ENCODE measurements at regions not wholly inside any gene's neighbourhood (a gene's known extent, or its start where the extent isn't known, plus 50 kb on each side); places are given as distances from the start of the nearest gene placed in this dataset.

DNA sequence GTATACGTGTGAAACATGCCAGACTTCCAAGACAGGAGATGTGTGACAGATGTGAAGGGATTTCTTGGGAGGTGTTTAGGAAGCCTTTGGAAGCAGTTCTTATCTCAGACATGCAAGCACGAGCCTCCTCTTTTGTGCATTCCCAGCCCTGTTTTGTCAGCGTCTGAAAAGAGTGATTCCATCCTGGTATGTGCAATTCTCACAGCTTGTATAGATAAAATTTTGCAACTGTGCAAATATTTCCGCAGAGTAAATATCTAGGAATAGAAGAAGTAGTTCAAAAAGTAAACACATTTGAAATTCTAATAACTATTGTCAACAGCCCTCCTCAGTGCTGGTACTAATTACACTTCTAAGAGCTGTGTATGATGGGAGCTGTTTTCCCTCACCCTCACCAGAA, 72.3 kb upstream of the C1QTNF9B start:
- no peak overlapping the region for H3K4me3 ChIP-seq
- no peaks in the 10 kb centered on the region for H3K36me3 ChIP-seq
- no peak for TF ChIP-seq POLR2A (IDR thresholded peaks at IDR 0.05)
- TF ChIP-seq, protein P1, sequence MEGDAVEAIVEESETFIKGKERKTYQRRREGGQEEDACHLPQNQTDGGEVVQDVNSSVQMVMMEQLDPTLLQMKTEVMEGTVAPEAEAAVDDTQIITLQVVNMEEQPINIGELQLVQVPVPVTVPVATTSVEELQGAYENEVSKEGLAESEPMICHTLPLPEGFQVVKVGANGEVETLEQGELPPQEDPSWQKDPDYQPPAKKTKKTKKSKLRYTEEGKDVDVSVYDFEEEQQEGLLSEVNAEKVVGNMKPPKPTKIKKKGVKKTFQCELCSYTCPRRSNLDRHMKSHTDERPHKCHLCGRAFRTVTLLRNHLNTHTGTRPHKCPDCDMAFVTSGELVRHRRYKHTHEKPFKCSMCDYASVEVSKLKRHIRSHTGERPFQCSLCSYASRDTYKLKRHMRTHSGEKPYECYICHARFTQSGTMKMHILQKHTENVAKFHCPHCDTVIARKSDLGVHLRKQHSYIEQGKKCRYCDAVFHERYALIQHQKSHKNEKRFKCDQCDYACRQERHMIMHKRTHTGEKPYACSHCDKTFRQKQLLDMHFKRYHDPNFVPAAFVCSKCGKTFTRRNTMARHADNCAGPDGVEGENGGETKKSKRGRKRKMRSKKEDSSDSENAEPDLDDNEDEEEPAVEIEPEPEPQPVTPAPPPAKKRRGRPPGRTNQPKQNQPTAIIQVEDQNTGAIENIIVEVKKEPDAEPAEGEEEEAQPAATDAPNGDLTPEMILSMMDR (IDR thresholded peaks at IDR 0.05): no peak
- no peak for TF ChIP-seq EP300 (IDR thresholded peaks at IDR 0.05)
- DNase-seq: no peak
- 5 to 11% (median 9%) methylated on average over 4 of the region's 4 CpGs for WGBS, 3 donors
- H3K27me3 ChIP-seq: no peaks in the 10 kb centered on the region
- H3K9me3 ChIP-seq: no peaks in the 10 kb centered on the region
- no peak overlapping the region for H3K27ac ChIP-seq
- H3K4me1 ChIP-seq (ENCODE audit: insufficient read depth): peaks cover 7% of the 10 kb centered on the region
- intact Hi-C loops (cut with DNase I): no loop called here

DNA sequence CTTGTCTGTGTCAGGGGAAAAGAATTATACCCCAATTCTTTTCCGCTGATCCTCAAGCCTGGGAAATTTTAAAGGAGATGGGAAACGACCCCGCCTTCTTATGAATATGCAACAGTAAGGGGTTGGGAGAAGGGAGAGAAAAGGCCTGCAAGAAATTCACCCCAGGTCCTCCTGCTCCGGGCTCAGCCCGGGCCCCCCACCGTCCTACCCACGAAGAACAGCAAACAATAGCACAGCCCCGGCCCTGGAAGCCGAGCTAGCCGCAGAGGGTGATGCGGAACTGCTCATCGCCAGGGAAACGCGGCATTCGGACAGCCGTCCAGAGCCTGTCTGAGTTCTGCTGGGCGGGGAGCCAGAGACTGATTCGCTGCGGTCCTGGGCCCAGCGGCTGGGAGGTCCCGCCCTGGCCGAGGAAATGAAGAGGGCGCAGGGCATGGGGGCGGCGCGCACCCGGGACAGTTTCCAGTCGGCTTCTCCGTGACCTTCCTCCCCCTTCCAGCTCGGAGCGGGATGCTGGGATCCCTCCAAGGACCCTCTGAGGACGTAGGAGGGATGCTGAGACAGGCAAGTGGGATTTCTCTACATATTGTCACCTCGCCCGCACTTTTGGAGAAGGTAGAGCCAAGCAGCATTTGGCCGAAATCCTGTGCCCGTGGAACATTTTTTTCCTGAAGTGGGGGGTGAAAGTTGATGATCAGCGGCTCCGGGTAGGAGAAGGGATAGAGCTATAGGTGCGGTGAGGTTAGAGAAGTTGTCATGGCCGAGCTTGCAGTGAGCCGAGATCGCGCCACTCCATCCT, 82.3 kb upstream of the C1QTNF9B start:
- no peaks in the 10 kb centered on the region for H3K4me1 ChIP-seq (ENCODE audit: insufficient read depth)
- DNase-seq: peak; percentile 84 to 93 (median 89)
- intact Hi-C loops (cut with DNase I): no loop called here
- H3K27ac ChIP-seq: peak overlapping the region; percentile 9 to 72
- no peaks in the 10 kb centered on the region for H3K36me3 ChIP-seq
- 1 to 2% (median 1%) methylated on average over 33 to 43 of the region's 43 CpGs for WGBS, 3 donors
- H3K27me3 ChIP-seq: no peaks in the 10 kb centered on the region
- peak overlapping the region; percentile 40 for H3K4me3 ChIP-seq
- no peaks in the 10 kb centered on the region for H3K9me3 ChIP-seq
- TF ChIP-seq EP300 (IDR thresholded peaks at IDR 0.05) (no peak), POLR2A (IDR thresholded peaks at IDR 0.05) (no peak)
- TF ChIP-seq, protein P1 (IDR thresholded peaks at IDR 0.05): no peak

DNA sequence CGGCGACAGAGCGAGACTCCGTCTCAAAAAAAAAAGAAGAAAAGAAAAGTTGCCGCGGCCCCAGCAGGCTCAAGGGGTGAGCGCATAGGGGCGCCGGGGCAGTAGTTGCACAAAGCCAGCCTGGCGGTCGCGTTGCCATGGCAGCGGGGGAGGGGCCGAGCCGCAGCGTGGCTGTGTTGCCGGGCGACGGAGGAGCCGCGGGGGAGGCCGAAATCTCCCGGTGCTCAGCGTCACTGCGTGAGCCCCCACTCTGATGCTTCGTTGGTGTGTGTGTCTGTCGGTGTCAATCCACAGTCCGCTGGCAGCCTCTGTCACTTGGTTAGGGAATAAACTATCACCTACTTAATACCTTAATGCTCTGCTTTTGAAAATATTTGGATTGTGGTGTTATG, 82.9 kb upstream of the C1QTNF9B start:
- WGBS, 3 donors: 1 to 2% (median 1%) methylated on average over 28 of the region's 28 CpGs
- intact Hi-C loops (cut with DNase I): no loop called here
- TF ChIP-seq EP300 (IDR thresholded peaks at IDR 0.05): no peak
- no peak for TF ChIP-seq POLR2A (IDR thresholded peaks at IDR 0.05)
- TF ChIP-seq, protein P1 (IDR thresholded peaks at IDR 0.05): no peak
- DNase-seq: peak; percentile 92 to 97 (median 95)
- Histone ChIP-seq H3K4me3 (peak overlapping the region; percentile 40), H3K36me3 (no peaks in the 10 kb centered on the region), H3K27me3 (no peaks in the 10 kb centered on the region), H3K9me3 (no peaks in the 10 kb centered on the region), H3K27ac (peak overlapping the region; percentile 9 to 72), H3K4me1 (ENCODE audit: insufficient read depth) (no peaks in the 10 kb centered on the region)

DNA sequence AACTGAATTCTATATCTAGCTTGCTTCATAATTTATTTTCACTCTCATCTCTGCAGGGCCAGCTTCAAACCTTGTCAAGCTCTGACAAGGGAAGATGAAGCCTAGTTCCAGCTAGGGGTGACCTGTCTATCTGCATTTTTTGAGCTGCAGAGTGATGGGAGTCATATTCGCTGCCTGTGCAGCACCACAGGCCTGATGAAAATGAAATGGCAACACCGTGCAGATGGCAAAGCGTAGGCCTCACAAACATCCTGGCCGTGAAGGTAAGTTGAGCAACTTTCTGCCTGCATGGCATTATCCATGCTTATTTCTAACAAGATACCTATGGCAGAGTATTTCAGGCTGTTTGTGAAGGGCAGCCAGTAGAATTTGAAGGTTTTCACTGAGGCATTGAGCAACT, 86.4 kb upstream of the C1QTNF9B start:
- 94 to 98% (median 96%) methylated on average over 4 of the region's 4 CpGs for WGBS, 3 donors

More for the DNA sequence above, 86.4 kb upstream of the C1QTNF9B start:
- no peaks in the 10 kb centered on the region for H3K27me3 ChIP-seq
- intact Hi-C loops (cut with DNase I): no loop called here
- H3K9me3 ChIP-seq: no peaks in the 10 kb centered on the region
- TF ChIP-seq, protein P1 (IDR thresholded peaks at IDR 0.05): no peak
- TF ChIP-seq POLR2A (IDR thresholded peaks at IDR 0.05) (no peak), EP300 (IDR thresholded peaks at IDR 0.05) (no peak)
- H3K4me1 ChIP-seq (ENCODE audit: insufficient read depth): no peaks in the 10 kb centered on the region
- no peak overlapping the region for H3K4me3 ChIP-seq
- no peaks in the 10 kb centered on the region for H3K36me3 ChIP-seq
- no peak for DNase-seq
- H3K27ac ChIP-seq: no peak overlapping the region

All from ovary (tissue), 7 donors.